HS-5 (cell line): ENCODE measurements at regions not wholly inside any gene's neighbourhood (a gene's known extent, or its start where the extent isn't known, plus 50 kb on each side); places are given as distances from the start of the nearest gene placed in this dataset.
"Not testable (repeated sequence)": the region's sequence is repeated elsewhere in the genome, so short reads cannot be mapped to it uniquely, and the experiment has no call there.

ENCODE experiments used
- DNase-seq: peaks from one replicate; pipeline ENCODE4 v3.0.0-alpha.2; 2012; ENCODE audit warnings: low read depth

GRCh38 chr6:101113468-101114260 lies 232.5 kb upstream of the ASCC3 start:
- DNase-seq = no peak

GRCh38 chr6:101114703-101115102 lies 233.6 kb upstream of the ASCC3 start:
- peak; percentile 29 for DNase-seq

GRCh38 chr6:101116337-101116736 lies 235.2 kb upstream of the ASCC3 start:
- no peak for DNase-seq

GRCh38 chr6:101117393-101118135 lies 236.4 kb upstream of the ASCC3 start:
- DNase-seq = no peak

- DNase-seq = no peak
Observed at GRCh38 chr6:101118136-101118396, 236.9 kb upstream of the ASCC3 start.

- no peak for DNase-seq
Observed at GRCh38 chr6:101120747-101121146, 239.6 kb upstream of the ASCC3 start.

GRCh38 chr6:101125380-101125971 lies 244.3 kb upstream of the ASCC3 start:
- no peak for DNase-seq

GRCh38 chr6:101126501-101126900 lies 245.4 kb upstream of the ASCC3 start:
- no peak for DNase-seq

GRCh38 chr6:101129851-101130250 lies 248.7 kb upstream of the ASCC3 start:
- no peak for DNase-seq

GRCh38 chr6:101146389-101146788 lies 247.1 kb upstream of the GRIK2 start:
- peak; percentile 61 for DNase-seq

GRCh38 chr6:101150226-101150625 lies 243.3 kb upstream of the GRIK2 start:
- no peak for DNase-seq

- not testable (repeated sequence) for DNase-seq
Observed at GRCh38 chr6:101157638-101158037, 235.9 kb upstream of the GRIK2 start.

GRCh38 chr6:101163611-101164010 lies 229.9 kb upstream of the GRIK2 start:
- DNase-seq = no peak

- DNase-seq = no peak
Observed at GRCh38 chr6:101167638-101168037, 225.9 kb upstream of the GRIK2 start.

GRCh38 chr6:101171049-101171448 lies 222.5 kb upstream of the GRIK2 start:
- not testable (repeated sequence) for DNase-seq

- no peak for DNase-seq
Observed at GRCh38 chr6:101178748-101179147, 214.8 kb upstream of the GRIK2 start.

GRCh38 chr6:101181006-101181405 lies 212.5 kb upstream of the GRIK2 start:
- DNase-seq = no peak

GRCh38 chr6:101188285-101188798 lies 205.2 kb upstream of the GRIK2 start:
- DNase-seq = not testable (repeated sequence)

- DNase-seq = peak; percentile 64
Observed at GRCh38 chr6:101195588-101195987, 197.9 kb upstream of the GRIK2 start.

GRCh38 chr6:101199441-101199840 lies 194.1 kb upstream of the GRIK2 start:
- no peak for DNase-seq

GRCh38 chr6:101202867-101203374 lies 190.6 kb upstream of the GRIK2 start:
- DNase-seq = no peak

GRCh38 chr6:101203664-101204063 lies 189.8 kb upstream of the GRIK2 start:
- DNase-seq = no peak

GRCh38 chr6:101208152-101208551 lies 185.4 kb upstream of the GRIK2 start:
- DNase-seq = no peak
